ENCODE measurements at regions not wholly inside any gene's neighbourhood (a gene's known extent, or its start where the extent isn't known, plus 50 kb on each side); places are given as distances from the start of the nearest gene placed in this dataset.

DNA sequence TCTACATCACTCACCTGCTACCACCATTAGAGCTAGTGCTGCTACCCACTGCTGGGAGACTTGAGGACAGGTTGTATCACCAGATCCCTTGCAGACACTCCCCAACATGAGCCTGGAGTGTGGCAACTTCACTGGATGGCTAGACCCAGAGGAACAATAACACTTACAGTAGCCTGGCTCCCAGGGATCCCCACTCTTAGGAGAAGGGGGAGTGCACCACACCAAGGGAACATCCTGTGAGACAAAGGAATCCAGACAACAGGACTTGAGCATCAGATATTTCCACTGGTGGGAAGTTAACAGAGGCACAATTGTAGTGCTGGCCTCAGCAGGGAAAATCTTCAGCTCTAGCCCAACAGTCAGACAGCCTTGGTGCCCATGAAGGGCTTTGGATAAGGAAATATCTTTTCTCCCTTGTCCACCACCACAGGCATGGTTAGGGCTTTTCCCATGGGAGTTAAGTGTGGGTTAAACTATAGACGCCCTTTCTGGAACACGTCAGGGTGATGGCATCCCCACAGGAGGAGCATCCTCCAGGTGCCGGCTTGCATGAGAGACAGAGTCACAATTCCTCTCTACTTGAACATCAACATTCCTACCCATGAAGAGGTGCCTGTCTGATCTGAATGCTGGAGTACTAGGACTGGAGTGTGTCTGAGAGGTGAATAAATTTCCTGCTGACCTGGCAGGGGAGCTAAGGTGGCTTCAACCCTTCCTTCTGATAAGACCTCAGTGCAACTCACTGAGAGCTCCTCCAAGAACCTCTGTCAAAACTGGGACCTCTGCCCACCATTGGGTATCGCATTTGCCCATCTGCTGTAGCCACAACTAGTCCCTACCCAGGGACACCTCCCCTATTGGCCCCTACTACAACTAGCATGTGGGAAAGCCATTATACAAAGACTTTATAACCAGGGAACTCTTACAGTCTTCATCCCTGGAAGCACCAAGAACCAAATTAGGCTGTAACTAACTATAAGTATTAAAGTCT is 55.4 kb upstream of the SIRPG start:
- TF ChIP-seq, protein P1, sequence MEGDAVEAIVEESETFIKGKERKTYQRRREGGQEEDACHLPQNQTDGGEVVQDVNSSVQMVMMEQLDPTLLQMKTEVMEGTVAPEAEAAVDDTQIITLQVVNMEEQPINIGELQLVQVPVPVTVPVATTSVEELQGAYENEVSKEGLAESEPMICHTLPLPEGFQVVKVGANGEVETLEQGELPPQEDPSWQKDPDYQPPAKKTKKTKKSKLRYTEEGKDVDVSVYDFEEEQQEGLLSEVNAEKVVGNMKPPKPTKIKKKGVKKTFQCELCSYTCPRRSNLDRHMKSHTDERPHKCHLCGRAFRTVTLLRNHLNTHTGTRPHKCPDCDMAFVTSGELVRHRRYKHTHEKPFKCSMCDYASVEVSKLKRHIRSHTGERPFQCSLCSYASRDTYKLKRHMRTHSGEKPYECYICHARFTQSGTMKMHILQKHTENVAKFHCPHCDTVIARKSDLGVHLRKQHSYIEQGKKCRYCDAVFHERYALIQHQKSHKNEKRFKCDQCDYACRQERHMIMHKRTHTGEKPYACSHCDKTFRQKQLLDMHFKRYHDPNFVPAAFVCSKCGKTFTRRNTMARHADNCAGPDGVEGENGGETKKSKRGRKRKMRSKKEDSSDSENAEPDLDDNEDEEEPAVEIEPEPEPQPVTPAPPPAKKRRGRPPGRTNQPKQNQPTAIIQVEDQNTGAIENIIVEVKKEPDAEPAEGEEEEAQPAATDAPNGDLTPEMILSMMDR (IDR thresholded peaks at IDR 0.05; ENCODE audit: low read depth, low read length), result no peak
- no peak for TF ChIP-seq EZH2phosphoT487 (IDR thresholded peaks at IDR 0.05; ENCODE audit: low read depth)
